A673 (cell line): ENCODE measurements at regions not wholly inside any gene's neighbourhood (a gene's known extent, or its start where the extent isn't known, plus 50 kb on each side); places are given as distances from the start of the nearest gene placed in this dataset.

Experiments
- BruUV-seq: library from RNA; stranded (reverse); fragments of 400-500 nt; replicated peaks from 2 replicates; lab custom pipeline; 2021; lab: Mats Ljungman, UMichigan
- CTCF ChIA-PET: fragments of 300-600 bp; sonication (Branson Sonifier 250); formaldehyde crosslinking; loops from one replicate; lab custom pipeline; 2022; ENCODE audit warnings: antibody characterized with exemption; lab: Charles Lee
- POLR2A ChIA-PET: fragments of 300-600 bp; sonication (Branson Sonifier 250); formaldehyde crosslinking; loops from one replicate; lab custom pipeline; 2022; ENCODE audit warnings: antibody characterized with exemption; ENCODE audit not compliant: low non-redundant PET; lab: Charles Lee
- DNase-seq: peaks from one replicate; pipeline ENCODE4 v3.0.0-alpha.2; 2015; ENCODE audit warnings: low spot score
- H3K27ac ChIP-seq: fragments of 200-600 bp; sonication (generic); 2 replicates; pipeline ENCODE4 v1.5.1; 2016; ENCODE audit warnings: mixed run types, low read depth, mild to moderate bottlenecking, mixed read lengths, antibody characterized with exemption, low read length; ENCODE audit not compliant: poor library complexity, severe bottlenecking
- H3K27me3 ChIP-seq: fragments of 200-600 bp; sonication (generic); replicated peaks from 2 replicates; pipeline ENCODE4 v1.6.1; 2017; ENCODE audit warnings: mixed run types, low read depth, mild to moderate bottlenecking, mixed read lengths, antibody characterized with exemption, low read length; ENCODE audit not compliant: insufficient read depth, poor library complexity
- H3K36me3 ChIP-seq: fragments of 200-600 bp; sonication (generic); 2 replicates; pipeline ENCODE4 v1.6.1; 2016; ENCODE audit warnings: mixed run types, mild to moderate bottlenecking, mixed read lengths, antibody characterized with exemption, low read length; ENCODE audit not compliant: insufficient read depth, poor library complexity, severe bottlenecking
- H3K4me1 ChIP-seq: fragments of 200-600 bp; sonication (generic); 2 replicates; pipeline ENCODE4 v1.6.1; 2017; ENCODE audit warnings: mixed run types, mild to moderate bottlenecking, mixed read lengths, antibody characterized with exemption, low read length; ENCODE audit not compliant: insufficient read depth, poor library complexity, severe bottlenecking
- H3K4me3 ChIP-seq: fragments of 200-600 bp; sonication (generic); 2 replicates; pipeline ENCODE4 v1.5.1; 2016; ENCODE audit warnings: low read depth, mixed run types, mild to moderate bottlenecking, mixed read lengths, low read length; ENCODE audit not compliant: poor library complexity, severe bottlenecking
- H3K9me3 ChIP-seq: fragments of 200-600 bp; sonication (generic); 2 replicates; pipeline ENCODE4 v1.6.1; 2016; ENCODE audit warnings: mixed run types, low read depth, mild to moderate bottlenecking, mixed read lengths, antibody characterized with exemption, low read length; ENCODE audit not compliant: poor library complexity, severe bottlenecking
- CTCF ChIP-seq: fragments of 300-800, 200-600 bp; sonication (generic); conservative IDR thresholded peaks from 2 replicates; pipeline ENCODE4 v1.5.1; 2017; ENCODE audit warnings: low read depth, mild to moderate bottlenecking, antibody characterized with exemption, low read length, moderate library complexity, mixed read lengths
- EZH2 ChIP-seq: fragments of 200-600 bp; sonication (generic); IDR thresholded peaks from 2 replicates; pipeline ENCODE4 v1.6.1; 2017; ENCODE audit warnings: borderline replicate concordance, low read depth, mild to moderate bottlenecking, mixed read lengths, antibody characterized with exemption, low read length; ENCODE audit not compliant: poor library complexity, severe bottlenecking
- intact Hi-C: fragments of 100-400 bp; cut with micrococcal nuclease; formaldehyde crosslinking; loops from one replicate; pipeline ENCODE4 v1.10.0; 2022; ENCODE audit not compliant: unreplicated experiment

- no TSS peak for BruUV-seq
- POLR2A ChIA-PET: no interaction called here
- CTCF ChIA-PET: no interaction called here
These were observed 172.2 kb downstream of the CDC5L start for GRCh38 chr6:44559486-44560270.

GRCh38 chr6:44560458-44561059 lies 173.1 kb downstream of the CDC5L start:
- ChIA-PET POLR2A (no interaction called here), CTCF (no interaction called here)
- Histone ChIP-seq H3K4me3 (no peak overlapping the region), H3K4me1 (peaks cover 6% of the 10 kb centered on the region), H3K27ac (no peak overlapping the region), H3K27me3 (no peaks in the 10 kb centered on the region), H3K36me3 (no peaks in the 10 kb centered on the region), H3K9me3 (no peaks in the 10 kb centered on the region)
- intact Hi-C loops: no loop called here
- no TSS peak for BruUV-seq
- TF ChIP-seq EZH2 (no peak), CTCF (no peak)
- no peak for DNase-seq

More at GRCh38 chr6:44559486-44560270, 172.2 kb downstream of the CDC5L start:
- TF ChIP-seq EZH2: no peak
- TF ChIP-seq CTCF: no peak
- no peak for DNase-seq
- Histone ChIP-seq H3K9me3 (no peaks in the 10 kb centered on the region), H3K27ac (no peak overlapping the region), H3K36me3 (no peaks in the 10 kb centered on the region), H3K4me3 (no peak overlapping the region), H3K27me3 (no peaks in the 10 kb centered on the region), H3K4me1 (peaks cover 6% of the 10 kb centered on the region)
- intact Hi-C loops: no loop called here

GRCh38 chr6:44561060-44561623 lies 173.6 kb downstream of the CDC5L start:
- ChIA-PET POLR2A (interaction anchor here (0.6 kb wide), 1 partner anchor 71 kb away, joined by 3 read pairs; no protein-coding TSS in a partner anchor), CTCF (interaction anchor here (1.0 kb wide), 1 partner anchor 91 kb away, joined by 3 read pairs; no protein-coding TSS in a partner anchor)

More at GRCh38 chr6:44561060-44561623, 173.6 kb downstream of the CDC5L start:
- no peak for DNase-seq
- no peaks in the 10 kb centered on the region for H3K9me3 ChIP-seq
- H3K27me3 ChIP-seq: no peaks in the 10 kb centered on the region
- H3K4me3 ChIP-seq: peak overlapping the region; percentile 20
- H3K27ac ChIP-seq: no peak overlapping the region
- H3K4me1 ChIP-seq: peaks cover 6% of the 10 kb centered on the region
- no peaks in the 10 kb centered on the region for H3K36me3 ChIP-seq
- BruUV-seq: no TSS peak
- intact Hi-C loops: no loop called here
- TF ChIP-seq EZH2 (no peak), CTCF (no peak)
